HG02870 (cell line): ENCODE measurements at regions not wholly inside any gene's neighbourhood (a gene's known extent, or its start where the extent isn't known, plus 50 kb on each side); places are given as distances from the start of the nearest gene placed in this dataset.

Experiments used
- ATAC-seq: cut with Tn5 transposase; IDR thresholded peaks from one replicate; pipeline ENCODE4 v1.9.1; 2021; ENCODE audit warnings: mild to moderate bottlenecking, moderate library complexity; ENCODE audit not compliant: unreplicated experiment

GRCh38 chr9:18137815-18138214 lies 336.1 kb upstream of the ADAMTSL1 start:
- ATAC-seq, result no peak

DNA sequence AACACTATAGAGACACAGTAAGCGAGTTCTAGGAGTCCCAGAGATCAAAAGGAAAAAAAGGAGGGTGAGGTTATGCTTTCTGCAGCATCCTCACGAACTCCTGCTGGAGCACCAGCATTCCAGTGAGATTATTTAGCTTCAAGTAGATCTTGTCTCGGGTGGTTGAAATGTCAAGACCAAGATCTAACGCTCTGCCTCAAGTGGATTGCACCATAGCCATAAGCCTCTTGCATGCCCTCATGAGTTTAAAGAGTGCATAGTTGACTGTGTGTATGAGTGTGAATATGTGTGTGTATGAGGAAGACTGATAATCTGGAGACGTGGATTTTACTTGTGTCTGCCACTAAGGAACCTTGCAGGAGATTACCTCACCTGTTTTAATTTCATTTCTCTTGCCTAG lies 335.3 kb upstream of the ADAMTSL1 start:
- ATAC-seq, result no peak

GRCh38 chr9:18141681-18142080 lies 332.3 kb upstream of the ADAMTSL1 start:
- ATAC-seq, result no peak

DNA sequence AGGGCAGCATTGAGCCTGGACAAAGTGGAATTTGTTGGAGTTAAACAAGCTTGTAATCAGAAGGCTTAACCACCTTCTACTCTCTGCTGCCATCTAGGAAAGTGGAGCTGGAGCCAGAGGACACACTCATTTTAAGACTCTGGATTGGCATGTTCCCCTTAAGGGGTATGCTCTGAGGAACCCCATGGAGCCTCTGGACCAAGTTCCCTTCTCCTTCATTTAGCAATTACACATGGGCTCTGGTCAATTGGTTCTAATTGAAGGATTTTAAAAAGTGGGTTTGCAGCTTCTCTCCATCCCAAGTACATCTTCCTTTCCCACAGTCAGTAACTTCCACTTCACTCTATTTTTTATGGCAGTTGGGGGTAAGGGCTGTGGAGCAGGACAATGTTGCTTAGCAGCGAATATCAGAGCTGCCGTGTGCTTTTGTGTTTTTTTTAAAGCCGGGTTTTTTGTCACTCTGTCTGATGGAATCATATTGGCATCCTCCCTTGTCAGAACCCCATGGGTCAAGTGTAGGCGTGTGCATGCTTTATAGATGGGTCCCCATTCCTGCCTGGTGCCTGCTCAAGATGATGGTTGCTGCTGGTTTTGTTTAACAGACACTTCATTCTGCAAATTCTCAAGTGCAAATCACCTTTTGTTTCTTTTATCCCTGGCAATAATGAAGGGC lies 330.7 kb upstream of the ADAMTSL1 start:
- ATAC-seq, result no peak

DNA sequence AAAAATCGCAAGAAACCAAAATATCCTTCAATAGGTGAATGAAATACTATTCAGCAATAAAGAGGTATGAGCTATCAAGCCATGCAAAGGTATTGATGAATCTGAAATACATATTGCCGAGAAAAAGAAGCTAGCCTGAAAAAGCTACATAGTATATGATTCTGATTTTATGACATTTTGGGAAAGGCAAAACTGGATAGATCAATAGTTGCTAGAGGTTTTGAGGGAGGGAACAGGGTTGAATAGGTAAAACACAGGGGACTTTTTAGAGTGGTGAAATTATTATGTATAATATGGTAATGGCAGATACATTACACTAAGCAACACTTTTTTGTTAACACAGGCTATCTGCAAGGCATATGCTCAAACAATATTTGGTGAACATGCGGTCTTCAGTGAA lies 327.6 kb upstream of the ADAMTSL1 start:
- no peak for ATAC-seq

DNA sequence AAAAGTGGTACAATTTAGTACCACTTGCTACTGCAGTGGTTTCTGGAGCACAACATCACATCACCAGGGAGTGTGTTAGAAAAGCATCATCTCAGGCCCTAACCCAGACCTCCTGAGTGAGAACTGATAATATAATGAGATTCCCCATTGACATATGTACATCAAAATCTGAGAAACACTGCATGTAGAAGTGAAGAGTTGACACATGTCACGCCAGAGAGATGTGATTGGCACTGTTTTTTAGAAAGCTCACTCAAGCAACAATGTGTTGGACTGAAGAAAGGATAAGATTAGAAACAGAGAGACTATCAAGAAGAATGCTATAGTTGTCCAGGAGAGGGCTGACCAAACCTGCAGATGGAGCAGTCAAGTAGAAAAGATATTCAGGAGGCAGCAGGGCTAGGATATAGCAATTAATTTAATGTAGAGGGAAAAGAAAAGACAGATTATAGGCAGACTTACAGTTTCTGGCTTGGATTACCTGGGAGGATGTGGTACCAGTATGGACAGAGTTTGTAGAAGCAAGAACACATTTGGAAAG lies 324.4 kb upstream of the ADAMTSL1 start:
- no peak for ATAC-seq

DNA sequence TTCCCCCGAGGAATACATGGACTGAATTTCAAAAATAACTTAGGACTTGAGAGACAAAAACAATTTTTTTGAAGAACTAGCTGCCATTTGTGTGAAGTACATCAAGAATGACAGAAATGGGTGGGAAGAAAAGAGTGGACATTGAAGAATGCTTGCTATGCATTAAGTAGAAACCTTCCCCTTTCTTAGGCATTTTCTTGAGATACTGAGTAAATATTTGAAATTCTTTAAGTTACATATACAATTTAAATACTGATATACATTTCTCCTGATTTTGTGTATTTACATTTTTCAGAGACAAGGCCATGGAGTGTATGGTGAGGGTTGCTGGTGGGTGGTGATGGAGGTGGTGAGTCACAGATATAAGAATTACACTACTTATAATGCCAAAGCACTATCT lies 319.3 kb upstream of the ADAMTSL1 start:
- ATAC-seq, result no peak

GRCh38 chr9:18159254-18159653 lies 314.7 kb upstream of the ADAMTSL1 start:
- ATAC-seq, result no peak

GRCh38 chr9:18163146-18163545 lies 310.8 kb upstream of the ADAMTSL1 start:
- ATAC-seq, result no peak

GRCh38 chr9:18167733-18168132 lies 306.2 kb upstream of the ADAMTSL1 start:
- no peak for ATAC-seq

GRCh38 chr9:18173923-18174322 lies 300.0 kb upstream of the ADAMTSL1 start:
- no peak for ATAC-seq

DNA sequence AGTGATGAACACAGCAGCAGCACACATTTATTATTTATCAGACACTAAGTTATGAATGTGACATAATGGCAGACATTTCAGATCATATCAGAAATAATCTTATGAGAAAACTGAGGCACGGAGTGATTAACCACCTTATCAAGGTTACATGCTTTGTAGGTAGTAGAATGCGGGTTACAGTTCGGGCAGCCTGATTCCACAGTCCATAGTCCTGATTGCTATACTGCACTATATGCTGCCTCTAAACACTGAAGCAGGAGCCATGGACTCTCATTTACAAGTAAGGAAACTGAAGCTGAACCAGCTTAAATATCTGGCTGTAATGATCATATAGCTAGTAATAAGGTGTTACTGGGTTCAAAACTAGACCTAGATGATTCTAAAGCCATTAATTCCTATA lies 291.3 kb upstream of the ADAMTSL1 start:
- ATAC-seq, result no peak

DNA sequence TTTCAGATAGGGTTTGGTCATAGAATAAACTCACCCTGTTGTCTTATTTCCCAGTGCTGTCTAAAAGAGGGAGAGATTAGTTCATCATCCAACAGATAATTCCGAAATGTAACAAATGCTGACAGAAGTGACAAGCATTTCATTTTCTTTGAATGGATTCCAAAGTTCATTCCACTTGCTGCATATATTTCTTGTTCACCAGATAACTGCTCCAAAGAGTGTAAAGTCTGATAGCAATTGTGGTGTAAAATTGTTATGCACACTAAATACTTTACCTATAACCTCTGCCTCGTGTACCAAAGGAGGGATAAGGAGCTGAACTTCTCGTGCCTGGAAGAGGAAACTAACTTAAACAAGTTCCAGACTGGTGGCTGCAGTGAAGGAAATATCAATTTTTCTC lies 290.0 kb upstream of the ADAMTSL1 start:
- no peak for ATAC-seq

DNA sequence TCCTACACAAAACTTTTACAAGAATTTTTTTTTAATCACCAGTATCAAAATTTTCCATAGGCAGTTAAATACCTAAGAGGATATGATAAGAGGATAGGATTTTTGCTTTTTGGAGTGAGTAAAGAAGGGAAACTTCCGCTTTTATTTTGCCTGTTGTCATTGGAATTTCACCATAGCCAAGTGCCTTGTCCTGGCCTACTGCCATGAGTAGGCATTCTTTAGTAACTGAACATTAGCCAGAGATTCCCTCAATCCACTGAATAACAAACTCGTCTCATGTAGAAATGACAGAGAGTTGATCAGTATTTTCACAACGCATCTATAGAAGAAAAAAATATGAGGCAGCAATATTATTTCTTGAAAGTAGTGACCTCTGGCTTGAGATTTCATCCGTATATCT lies 289.6 kb upstream of the ADAMTSL1 start:
- no peak for ATAC-seq

- ATAC-seq, result no peak
Measured at GRCh38 chr9:18185196-18185595, 288.8 kb upstream of the ADAMTSL1 start.

DNA sequence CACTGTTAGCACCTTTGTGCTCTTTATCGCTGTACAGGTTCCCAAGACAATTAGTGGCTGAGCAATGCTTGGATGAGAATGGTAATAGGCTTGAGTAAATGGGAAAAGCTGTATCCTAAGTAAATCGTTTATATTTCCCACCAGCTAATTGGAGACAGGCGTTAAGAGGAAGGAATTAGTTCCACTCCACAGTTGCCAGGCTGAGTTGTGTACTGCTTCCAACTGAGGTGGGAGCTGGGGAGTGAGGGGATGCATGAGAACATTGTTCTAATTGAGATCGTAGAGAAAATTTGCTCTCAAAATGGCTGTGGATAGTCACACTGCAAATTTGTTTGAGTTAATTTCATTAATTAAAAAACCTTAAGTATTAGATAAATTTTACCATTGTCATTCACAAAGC lies 285.0 kb upstream of the ADAMTSL1 start:
- no peak for ATAC-seq

GRCh38 chr9:18189871-18190670 lies 283.9 kb upstream of the ADAMTSL1 start:
- no peak for ATAC-seq

DNA sequence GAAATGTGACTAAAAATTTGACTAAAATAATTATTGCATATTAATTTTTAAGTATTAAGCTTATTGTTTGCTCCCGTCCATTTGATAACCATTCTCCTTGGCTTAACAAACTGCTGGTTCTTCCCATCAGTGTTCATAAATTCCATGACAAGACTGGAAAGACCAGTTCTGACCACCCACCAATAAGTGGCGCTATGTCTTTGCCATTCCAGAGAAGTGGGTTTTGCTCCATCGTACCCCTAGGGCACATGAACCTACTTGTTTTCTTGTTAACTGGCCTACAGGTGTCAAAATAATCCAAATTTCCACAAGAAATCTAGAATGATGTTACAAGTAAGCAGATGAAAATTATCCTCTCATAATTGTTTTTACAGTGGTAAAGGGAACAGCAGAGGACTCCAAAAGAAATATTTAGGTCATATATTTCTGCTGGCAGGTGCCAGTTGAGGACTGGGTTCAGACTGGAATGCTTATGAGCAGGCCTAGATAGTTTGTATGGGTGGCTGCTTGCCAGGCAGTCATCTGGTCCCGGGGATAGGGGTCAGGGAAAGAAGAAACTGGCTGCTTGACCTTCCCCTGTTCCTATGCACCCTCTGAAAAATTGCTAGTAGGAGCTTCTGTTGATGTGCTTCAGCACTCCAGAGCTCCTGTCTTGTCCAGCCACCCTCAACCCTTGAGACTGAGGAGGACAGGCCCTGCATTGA lies 283.1 kb upstream of the ADAMTSL1 start:
- no peak for ATAC-seq

DNA sequence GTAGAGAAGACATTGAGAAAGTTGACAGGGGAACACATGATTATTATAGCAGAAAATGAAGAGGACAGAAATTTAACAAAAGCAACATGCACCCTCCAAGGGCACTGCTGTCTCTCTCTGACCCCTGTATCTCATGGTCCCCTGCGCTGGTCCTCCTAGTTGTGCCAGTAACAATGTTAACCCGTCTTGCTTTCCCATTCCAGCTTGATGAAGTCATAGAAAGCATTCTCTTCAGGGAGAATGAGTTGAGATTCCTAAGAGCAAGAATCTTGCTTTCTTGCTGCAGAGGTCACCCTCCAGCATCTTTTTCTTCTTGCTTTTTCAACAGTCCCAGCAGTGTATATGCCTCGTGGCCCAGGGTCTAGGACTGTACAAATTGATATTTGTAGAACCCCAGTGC lies 279.6 kb upstream of the ADAMTSL1 start:
- no peak for ATAC-seq

DNA sequence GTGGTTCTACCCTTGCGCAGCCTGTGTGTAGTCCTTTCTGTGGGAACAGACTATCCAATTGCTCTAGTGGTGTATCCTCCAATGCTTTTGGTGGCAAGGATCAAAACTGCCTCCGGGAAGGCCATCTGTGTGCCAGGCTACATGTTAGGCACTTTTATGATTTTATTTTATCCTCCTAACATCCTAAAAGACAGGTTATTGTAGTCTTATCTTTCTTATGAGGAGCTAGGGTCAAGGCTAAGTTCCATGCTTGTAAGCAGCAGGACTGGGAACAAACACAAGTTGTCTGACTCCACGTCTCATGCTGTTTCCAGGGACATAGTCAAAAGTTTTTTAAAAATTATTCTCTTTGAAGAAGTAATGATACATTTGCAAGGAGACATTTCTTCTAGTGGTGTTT lies 278.7 kb upstream of the ADAMTSL1 start:
- ATAC-seq, result no peak

- ATAC-seq, result no peak
Measured at GRCh38 chr9:18202924-18203323, 271.0 kb upstream of the ADAMTSL1 start.

GRCh38 chr9:18207735-18208134 lies 266.2 kb upstream of the ADAMTSL1 start:
- no peak for ATAC-seq
